ENCODE measurements at regions not wholly inside any gene's neighbourhood (a gene's known extent, or its start where the extent isn't known, plus 50 kb on each side); places are given as distances from the start of the nearest gene placed in this dataset.

- intact Hi-C loops (cut with DNase I): no loop called here
- H3K9me3 ChIP-seq: no peaks in the 10 kb centered on the region
- WGBS, 2 donors: 32 to 38% methylated on average over 15 to 20 of the region's 20 CpGs
- no peak overlapping the region for H3K4me3 ChIP-seq
- peaks cover 0 to 12% (median 1%) of the 10 kb centered on the region in 4 donors for H3K27me3 ChIP-seq
- H3K36me3 ChIP-seq: no peaks in the 10 kb centered on the region
- DNase-seq (no peak), FAIRE-seq (no peak), ATAC-seq (no peak)
- no peak overlapping the region for H3K27ac ChIP-seq
- no peaks in the 10 kb centered on the region for H3K4me1 ChIP-seq
- TF ChIP-seq CTCF (IDR thresholded peaks at IDR 0.05): no peak
Observed at GRCh38 chr10:10798102-10798863, 219.4 kb upstream of the CELF2 start.

- Histone ChIP-seq H3K36me3 (no peaks in the 10 kb centered on the region), H3K27ac (no peak overlapping the region), H3K4me3 (no peak overlapping the region), H3K4me1 (no peaks in the 10 kb centered on the region), H3K9me3 (no peaks in the 10 kb centered on the region), H3K27me3 (peaks cover 0 to 12% (median 1%) of the 10 kb centered on the region in 4 donors)
- ATAC-seq: no peak
- FAIRE-seq: no peak
- intact Hi-C loops (cut with DNase I): no loop called here
- no peak for TF ChIP-seq CTCF (IDR thresholded peaks at IDR 0.05)
- 51 to 74% methylated on average over 7 of the region's 7 CpGs for WGBS, 2 donors
- no peak for DNase-seq
Observed at GRCh38 chr10:10798864-10799192, 218.8 kb upstream of the CELF2 start.

- TF ChIP-seq CTCF (IDR thresholded peaks at IDR 0.05): no peak
- Histone ChIP-seq H3K4me1 (no peaks in the 10 kb centered on the region), H3K4me3 (no peak overlapping the region), H3K36me3 (no peaks in the 10 kb centered on the region), H3K27me3 (peaks cover 0 to 4% (median 0%) of the 10 kb centered on the region in 4 donors), H3K9me3 (no peaks in the 10 kb centered on the region), H3K27ac (no peak overlapping the region)
- DNase-seq: no peak
- ATAC-seq: no peak
- FAIRE-seq: no peak
- WGBS, 2 donors: 59 to 68% methylated on average over 3 of the region's 3 CpGs
- intact Hi-C loops (cut with DNase I): no loop called here
Observed at GRCh38 chr10:10800961-10801360, 216.7 kb upstream of the CELF2 start.

- no peaks in the 10 kb centered on the region for H3K27me3 ChIP-seq
- DNase-seq (no peak), FAIRE-seq (no peak), ATAC-seq (peak in 2 of 4 donors; percentile 29 to 45)
- no peak overlapping the region for H3K4me3 ChIP-seq
- H3K27ac ChIP-seq: no peak overlapping the region
- intact Hi-C loops (cut with DNase I): no loop called here
- TF ChIP-seq CTCF (IDR thresholded peaks at IDR 0.05): no peak
- WGBS, 2 donors: 19 to 27% methylated on average over 1 of the region's 1 CpG
- H3K36me3 ChIP-seq: no peaks in the 10 kb centered on the region
- no peaks in the 10 kb centered on the region for H3K4me1 ChIP-seq
- no peaks in the 10 kb centered on the region for H3K9me3 ChIP-seq
Observed at GRCh38 chr10:10803278-10803677, 214.4 kb upstream of the CELF2 start.

- ATAC-seq (no peak), DNase-seq (no peak), FAIRE-seq (no peak)
- TF ChIP-seq CTCF (IDR thresholded peaks at IDR 0.05): no peak
- intact Hi-C loops (cut with DNase I): no loop called here
- Histone ChIP-seq H3K36me3 (no peaks in the 10 kb centered on the region), H3K27me3 (no peaks in the 10 kb centered on the region), H3K4me3 (no peak overlapping the region), H3K9me3 (no peaks in the 10 kb centered on the region), H3K27ac (no peak overlapping the region), H3K4me1 (no peaks in the 10 kb centered on the region)
Observed at GRCh38 chr10:10804061-10804460, 213.6 kb upstream of the CELF2 start.
